Fibroblast of pulmonary artery (primary cell): ENCODE measurements at regions not wholly inside any gene's neighbourhood (a gene's known extent, or its start where the extent isn't known, plus 50 kb on each side); places are given as distances from the start of the nearest gene placed in this dataset.
A peak's percentile ranks its signal among the peaks of the same experiment; 100 is the strongest.

Experiments used
- DNase-seq: peaks from one replicate; pipeline ENCODE4 v3.0.0-alpha.2; 2010; ENCODE audit warnings: low read depth
- H3K4me3 ChIP-seq: replicated peaks from 2 replicates; pipeline ENCODE4 v1.5.1; 2011; ENCODE audit warnings: low read depth, mild to moderate bottlenecking, control low read depth, low read length, moderate library complexity
- CTCF ChIP-seq: IDR thresholded peaks from 2 replicates; pipeline ENCODE4 v1.5.1; 2011; ENCODE audit warnings: mild to moderate bottlenecking, control low read depth, low read length, inconsistent platforms; ENCODE audit errors: missing control alignments

- no peak for TF ChIP-seq CTCF
- H3K4me3 ChIP-seq = no peak overlapping the region
- no peak for DNase-seq
These were observed 102.2 kb upstream of the GJB6 start for GRCh38 chr13:20334309-20334708.

- TF ChIP-seq CTCF = no peak
- H3K4me3 ChIP-seq = no peak overlapping the region
- DNase-seq = peak; percentile 8
These were observed 100.4 kb upstream of the GJB6 start for GRCh38 chr13:20332361-20333096.

GRCh38 chr13:20331949-20332348 is 99.8 kb upstream of the GJB6 start:
- TF ChIP-seq CTCF = no peak
- no peak for DNase-seq

GRCh38 chr13:20331419-20331818 is 99.3 kb upstream of the GJB6 start:
- TF ChIP-seq CTCF = peak; percentile 8
- DNase-seq = no peak
- no peak overlapping the region for H3K4me3 ChIP-seq

More at GRCh38 chr13:20331949-20332348, 99.8 kb upstream of the GJB6 start:
- H3K4me3 ChIP-seq = no peak overlapping the region

- DNase-seq = no peak
- TF ChIP-seq CTCF = no peak
- H3K4me3 ChIP-seq = no peak overlapping the region
These were observed 94.7 kb upstream of the GJB6 start for GRCh38 chr13:20326809-20327208.

- TF ChIP-seq CTCF = no peak
- DNase-seq = no peak
- H3K4me3 ChIP-seq = no peak overlapping the region
These were observed 94.2 kb upstream of the GJB6 start for GRCh38 chr13:20326276-20326675.

- H3K4me3 ChIP-seq = no peak overlapping the region
- no peak for DNase-seq
- no peak for TF ChIP-seq CTCF
These were observed 88.8 kb upstream of the GJB6 start for GRCh38 chr13:20320885-20321284.
